Lower lobe of right lung (tissue), 2 donors: ENCODE measurements at regions not wholly inside any gene's neighbourhood (a gene's known extent, or its start where the extent isn't known, plus 50 kb on each side); places are given as distances from the start of the nearest gene placed in this dataset.

Source experiments
- ATAC-seq, 2 donors: fragments of 200-7000 bp; cut with Tn5 transposase; one replicate each; pipeline ENCODE4 v1.9.1; 2020 to 2022; ENCODE audit warnings: mild to moderate bottlenecking in 2 of 2, moderate library complexity in 2 of 2
- DNase-seq: peaks from one replicate; pipeline ENCODE4 v3.0.0-alpha.2; 2020
- H3K27ac ChIP-seq: fragments of 200-600 bp; one replicate; pipeline ENCODE4 v1.8.0; 2022
- H3K27me3 ChIP-seq: fragments of 200-600 bp; one replicate; pipeline ENCODE4 v1.8.0; 2022; ENCODE audit warnings: low read depth
- H3K36me3 ChIP-seq: fragments of 200-600 bp; one replicate; pipeline ENCODE4 v1.8.0; 2022; ENCODE audit warnings: mild to moderate bottlenecking
- H3K4me1 ChIP-seq: fragments of 200-600 bp; one replicate; pipeline ENCODE4 v1.8.0; 2022
- H3K4me3 ChIP-seq: fragments of 200-600 bp; one replicate; pipeline ENCODE4 v1.8.0; 2022; ENCODE audit warnings: mild to moderate bottlenecking
- H3K9me3 ChIP-seq: fragments of 200-600 bp; one replicate; pipeline ENCODE4 v1.8.0; 2022
- CTCF ChIP-seq: fragments of 200-600 bp; IDR thresholded peaks from one replicate; pipeline ENCODE4 v1.8.0; 2022; ENCODE audit warnings: antibody characterized with exemption, mild to moderate bottlenecking
- intact Hi-C: fragments of 100-400 bp; cut with DNase I; formaldehyde crosslinking; loops from one replicate; pipeline ENCODE4 v1.11.0; 2022
- donor health status: DM: no; HTN: yes; CAD: no; lungs with severe emphysema.

- intact Hi-C loops: no loop called here
Measured at GRCh38 chr20:53848304-53848703, 222.1 kb downstream of the BCAS1 start.

DNA sequence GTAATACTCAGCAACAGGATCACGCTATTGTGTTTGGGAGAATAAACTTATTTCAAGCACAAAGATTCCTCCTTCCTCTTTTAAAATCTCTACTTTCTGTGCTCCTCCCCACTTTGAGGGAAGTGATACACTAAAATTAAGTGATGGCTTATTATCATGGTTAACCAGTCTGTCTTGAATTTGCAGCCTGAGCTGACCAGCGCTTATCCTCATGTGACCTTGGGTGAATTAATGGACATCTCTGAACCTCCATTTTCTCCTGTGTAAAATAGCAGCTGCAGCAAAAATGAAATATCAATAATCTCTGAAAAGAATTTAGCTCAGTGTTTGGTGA, 222.6 kb downstream of the BCAS1 start:
- intact Hi-C loops: no loop called here
- Histone ChIP-seq H3K27me3 (no peaks in the 10 kb centered on the region), H3K27ac (peak overlapping the region; percentile 56), H3K4me3 (no peak overlapping the region), H3K36me3 (no peaks in the 10 kb centered on the region), H3K9me3 (no peaks in the 10 kb centered on the region), H3K4me1 (peaks cover 13% of the 10 kb centered on the region)
- no peak for TF ChIP-seq CTCF
- DNase-seq (no peak), ATAC-seq (peak; percentile 18 to 38)

More at GRCh38 chr20:53848304-53848703, 222.1 kb downstream of the BCAS1 start:
- no peak overlapping the region for H3K4me3 ChIP-seq
- no peaks in the 10 kb centered on the region for H3K9me3 ChIP-seq
- H3K27ac ChIP-seq: no peak overlapping the region
- DNase-seq (no peak), ATAC-seq (no peak)
- peaks cover 13% of the 10 kb centered on the region for H3K4me1 ChIP-seq
- no peaks in the 10 kb centered on the region for H3K36me3 ChIP-seq
- no peaks in the 10 kb centered on the region for H3K27me3 ChIP-seq
- no peak for TF ChIP-seq CTCF

DNA sequence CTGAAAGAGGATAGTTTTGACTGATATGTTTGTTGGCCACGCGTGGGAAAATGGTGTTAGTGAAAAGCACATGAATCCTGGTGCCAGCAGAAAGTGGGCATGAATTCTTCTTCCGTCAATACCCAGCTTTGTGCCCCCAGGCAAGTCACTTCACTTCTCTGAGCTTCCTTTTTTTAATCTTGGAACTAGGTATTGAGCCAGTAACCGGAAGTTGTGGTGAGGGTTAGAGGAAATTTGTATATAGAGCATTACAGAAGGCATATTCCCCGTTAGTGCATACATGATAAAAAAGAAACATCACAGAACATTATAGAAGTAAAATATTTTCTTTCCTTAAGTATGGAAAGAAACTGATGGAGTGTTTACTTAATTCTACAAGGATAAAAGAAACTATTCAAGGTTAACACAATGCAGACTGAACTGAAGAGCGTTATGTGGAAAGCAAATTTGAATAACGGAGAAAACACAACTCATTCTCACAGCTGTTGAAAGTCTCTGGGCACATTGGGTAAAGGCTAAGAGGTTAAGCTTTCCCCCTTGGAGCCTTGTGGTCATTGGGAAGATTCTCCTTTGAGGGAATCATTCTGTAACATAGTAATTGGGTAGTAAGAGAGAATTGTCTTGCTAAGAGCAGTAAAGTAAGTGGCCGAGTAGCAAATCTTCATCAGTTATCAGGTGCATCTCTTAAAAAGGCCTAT, 223.1 kb downstream of the BCAS1 start:
- ATAC-seq (peak; percentile 67 to 69), DNase-seq (no peak)
- Histone ChIP-seq H3K27ac (peak overlapping the region; percentile 56), H3K9me3 (no peaks in the 10 kb centered on the region), H3K4me1 (peaks cover 13% of the 10 kb centered on the region), H3K4me3 (no peak overlapping the region), H3K36me3 (no peaks in the 10 kb centered on the region), H3K27me3 (no peaks in the 10 kb centered on the region)
- no peak for TF ChIP-seq CTCF
- intact Hi-C loops: no loop called here

DNA sequence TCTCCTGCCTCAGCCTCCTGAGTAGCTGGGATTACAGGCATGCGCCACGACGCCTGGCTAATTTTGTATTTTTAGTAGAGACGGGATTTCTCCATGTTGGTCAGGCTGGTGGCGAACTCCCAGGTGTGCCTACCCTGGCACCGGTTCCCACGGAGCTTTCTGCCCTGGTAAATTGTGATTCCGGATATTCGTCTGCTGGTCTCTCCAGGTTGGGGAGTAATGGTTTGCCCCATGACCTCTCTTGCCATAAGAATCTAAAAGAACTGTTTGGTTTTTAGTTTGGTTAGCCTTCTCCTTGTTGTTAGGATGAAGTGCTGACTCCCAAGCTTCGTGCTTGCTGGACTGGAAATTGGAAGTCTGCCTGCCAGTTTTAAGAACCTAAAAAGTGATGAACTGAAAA, 223.8 kb downstream of the BCAS1 start:
- DNase-seq (no peak), ATAC-seq (no peak)
- no peak for TF ChIP-seq CTCF
- no peaks in the 10 kb centered on the region for H3K36me3 ChIP-seq
- H3K27ac ChIP-seq: no peak overlapping the region
- H3K4me3 ChIP-seq: no peak overlapping the region
- no peaks in the 10 kb centered on the region for H3K27me3 ChIP-seq
- H3K9me3 ChIP-seq: no peaks in the 10 kb centered on the region
- intact Hi-C loops: no loop called here
- peaks cover 13% of the 10 kb centered on the region for H3K4me1 ChIP-seq

DNA sequence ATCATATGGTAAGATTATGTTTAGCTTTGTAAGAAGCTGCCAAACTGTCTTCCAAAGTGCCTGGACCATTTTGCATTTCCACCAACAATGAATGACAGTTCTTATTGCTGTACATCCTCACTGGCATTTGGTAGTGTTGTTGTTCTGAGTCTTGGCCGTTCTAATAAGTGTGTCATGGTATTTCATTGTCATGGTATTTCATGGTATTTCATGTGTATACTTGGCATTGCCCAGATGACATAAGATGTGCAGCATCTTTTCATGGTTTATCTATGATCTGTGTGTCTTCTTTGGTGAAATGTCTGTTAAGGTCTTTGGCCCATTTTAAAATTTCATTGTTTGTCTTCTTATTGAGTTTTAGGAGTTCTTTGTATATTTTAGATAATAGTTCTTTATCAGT, 224.4 kb downstream of the BCAS1 start:
- intact Hi-C loops: no loop called here
- no peak for TF ChIP-seq CTCF
- no peak overlapping the region for H3K27ac ChIP-seq
- no peaks in the 10 kb centered on the region for H3K9me3 ChIP-seq
- no peak overlapping the region for H3K4me3 ChIP-seq
- H3K4me1 ChIP-seq: peaks cover 13% of the 10 kb centered on the region
- no peaks in the 10 kb centered on the region for H3K36me3 ChIP-seq
- no peak for DNase-seq
- no peaks in the 10 kb centered on the region for H3K27me3 ChIP-seq
- no peak for ATAC-seq
